ENCODE measurements at regions not wholly inside any gene's neighbourhood (a gene's known extent, or its start where the extent isn't known, plus 50 kb on each side); places are given as distances from the start of the nearest gene placed in this dataset.

DNA sequence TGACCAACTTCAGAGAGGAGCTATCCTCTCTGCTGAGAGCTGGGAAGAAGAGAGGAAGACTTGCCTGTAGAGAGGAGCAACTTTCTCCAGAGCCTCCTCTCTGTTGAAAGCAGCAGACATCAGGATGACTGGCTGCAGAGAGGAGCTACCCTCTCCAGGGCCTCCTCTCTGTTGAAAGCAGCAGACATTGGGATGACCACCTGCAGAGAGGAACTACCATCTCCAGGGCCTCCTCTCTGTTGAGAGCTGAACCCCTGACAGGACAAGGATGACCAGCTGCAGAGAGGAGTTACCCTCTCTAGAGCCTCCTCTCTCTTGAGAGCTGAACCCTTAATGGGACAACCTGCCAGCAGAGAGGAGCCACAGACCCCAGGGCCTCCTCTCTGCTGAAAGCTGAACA is 83.0 kb upstream of the GJB5 start:
- no peak for DNase-seq

- peak; percentile 54 for DNase-seq
These were observed 73.1 kb upstream of the GJB5 start for GRCh38 chr1:34681480-34682451.

- no peak for DNase-seq
These were observed 72.2 kb upstream of the GJB5 start for GRCh38 chr1:34682452-34683223.

- no peak for DNase-seq
These were observed 71.2 kb upstream of the GJB5 start for GRCh38 chr1:34683616-34684015.

DNA sequence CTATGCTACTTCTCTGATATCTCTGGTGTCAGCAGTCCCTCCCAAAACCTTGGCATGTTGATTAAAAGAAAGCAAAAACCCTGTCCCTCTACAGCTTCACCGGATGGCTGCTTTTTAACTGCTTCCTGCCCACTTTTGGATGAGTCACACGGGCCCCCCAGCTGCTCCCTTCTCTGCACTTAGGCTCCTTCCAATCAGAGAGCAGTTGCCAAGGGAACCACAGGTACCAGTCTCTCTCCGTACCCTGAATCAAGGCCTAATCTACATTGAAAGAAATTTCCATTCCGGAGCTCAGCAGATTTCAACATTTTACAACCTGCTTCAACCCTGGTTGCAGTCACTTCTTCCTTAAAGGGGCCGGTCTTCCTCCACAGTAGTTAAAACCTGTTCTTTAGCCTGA is 70.6 kb upstream of the GJB5 start:
- DNase-seq = no peak

DNA sequence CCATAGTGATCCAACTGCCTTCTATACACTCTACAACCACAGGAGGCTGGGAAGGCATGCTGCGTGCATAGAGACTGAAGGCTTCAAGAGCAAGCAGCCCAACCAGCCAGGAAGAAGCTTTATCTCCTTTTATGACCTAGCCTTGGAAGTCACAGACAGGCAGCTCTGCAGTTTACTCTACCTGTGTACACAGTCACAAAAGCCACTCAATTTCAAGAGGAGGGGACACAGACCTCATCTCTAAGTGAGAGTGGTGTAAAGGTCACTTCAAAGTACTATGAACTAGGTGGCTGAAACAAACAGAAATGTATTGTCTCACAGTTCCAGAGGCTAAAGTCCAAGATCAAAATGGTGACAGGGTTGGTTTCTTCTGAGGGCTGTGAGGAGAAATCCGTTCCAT is 69.6 kb upstream of the GJB5 start:
- DNase-seq = no peak

GRCh38 chr1:34686531-34686930 is 68.3 kb upstream of the GJB5 start:
- no peak for DNase-seq

GRCh38 chr1:34688006-34688741 is 66.7 kb upstream of the GJB5 start:
- no peak for DNase-seq

DNA sequence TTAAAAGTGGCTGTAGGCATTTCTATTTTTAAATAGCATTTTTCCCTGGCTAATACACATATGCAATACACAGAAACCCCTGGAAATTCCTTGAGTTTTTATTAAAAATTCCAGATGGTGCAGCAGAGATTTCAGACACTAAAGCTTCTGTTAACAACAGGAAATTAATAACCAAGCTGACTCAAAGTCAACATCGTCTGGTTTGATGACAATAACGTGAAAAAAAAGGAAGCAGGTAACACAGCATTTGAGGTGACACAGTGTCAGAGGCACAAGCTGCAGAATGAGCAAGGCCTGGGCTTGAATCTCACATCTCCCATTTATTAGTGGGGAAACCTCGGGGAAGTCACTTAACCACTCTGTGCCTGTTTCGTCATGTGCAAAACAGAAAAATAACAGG is 64.6 kb upstream of the GJB5 start:
- no peak for DNase-seq

GRCh38 chr1:34693081-34693480 is 61.8 kb upstream of the GJB5 start:
- no peak for DNase-seq

GRCh38 chr1:34694383-34694782 is 60.5 kb upstream of the GJB5 start:
- no peak for DNase-seq

DNA sequence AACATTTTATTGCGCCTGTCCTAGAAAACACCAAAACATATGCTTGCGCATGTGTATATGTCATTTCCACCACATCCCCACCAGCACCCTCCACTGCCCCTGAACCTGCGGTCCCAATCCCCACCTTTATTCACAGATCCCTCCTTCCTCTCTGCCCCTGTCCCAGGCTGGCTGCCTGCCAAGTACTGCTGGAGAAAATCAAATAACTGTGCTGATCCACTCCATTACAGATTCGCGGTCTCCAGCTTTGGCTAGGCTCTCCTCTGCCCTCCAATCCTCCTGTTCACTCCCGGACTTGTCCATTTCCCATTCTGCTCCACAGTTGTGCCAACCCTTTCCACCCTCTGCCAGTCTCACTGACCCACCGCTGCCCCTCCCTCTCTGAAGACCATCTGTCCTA is 59.3 kb upstream of the GJB5 start:
- no peak for DNase-seq

DNA sequence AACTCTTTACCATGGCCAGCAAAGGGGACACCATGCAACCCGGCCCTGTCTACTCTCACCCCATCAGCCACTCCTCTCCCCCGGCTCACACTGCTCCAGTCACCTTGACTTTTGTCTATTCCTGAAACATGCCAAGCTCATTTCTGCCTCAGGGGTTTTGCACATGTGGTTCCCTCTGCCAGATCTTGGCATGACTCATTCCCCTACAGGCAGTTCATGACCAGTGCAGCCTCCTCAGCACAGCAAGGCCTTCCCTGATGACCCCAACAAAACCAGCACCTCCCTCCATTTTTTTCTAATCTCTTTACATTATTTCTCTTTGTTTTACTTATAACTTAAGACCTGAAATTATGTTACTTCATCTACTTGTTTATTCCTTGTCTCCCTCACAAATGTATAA is 58.6 kb upstream of the GJB5 start:
- DNase-seq = no peak

- DNase-seq = no peak
These were observed 57.9 kb upstream of the GJB5 start for GRCh38 chr1:34696981-34697380.

DNA sequence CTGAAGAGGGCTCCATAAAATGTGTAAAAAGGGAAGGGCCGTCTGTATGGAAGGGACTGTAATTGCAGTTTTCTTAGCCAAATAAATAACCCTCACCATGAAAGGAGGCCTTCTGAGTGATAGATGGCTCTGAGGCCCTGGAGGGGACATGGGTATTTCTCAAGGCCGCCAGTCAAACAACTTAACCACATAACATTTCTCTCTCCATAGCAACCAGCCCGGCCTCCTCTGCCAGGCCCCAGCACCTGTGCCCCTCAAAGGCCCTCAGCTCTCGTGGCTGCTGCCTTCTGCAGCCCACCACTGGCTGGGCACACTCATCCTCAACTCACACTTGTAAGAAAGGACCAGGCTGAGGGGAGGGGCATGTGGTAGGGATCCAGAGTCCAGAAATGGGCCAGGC is 57.0 kb upstream of the GJB5 start:
- DNase-seq = no peak

- DNase-seq = no peak
These were observed 53.4 kb upstream of the GJB5 start for GRCh38 chr1:34701326-34702060.
